SK-N-SH (cell line): ENCODE measurements at regions not wholly inside any gene's neighbourhood (a gene's known extent, or its start where the extent isn't known, plus 50 kb on each side); places are given as distances from the start of the nearest gene placed in this dataset.

ENCODE experiments used
- CTCF ChIA-PET: fragments of 300-600, 350-600 bp; formaldehyde crosslinking; extraction: SDS; loops from one replicate; lab custom pipeline; 2021; lab: Yijun Ruan, JAX
- POLR2A ChIA-PET: fragments of 350-600 bp; sonication (Branson Sonifier 250); formaldehyde crosslinking; extraction: SDS; loops from one replicate; lab custom pipeline; 2020; ENCODE audit warnings: antibody characterized with exemption, inconsistent platforms; lab: Yijun Ruan, JAX
- DNase-seq: peaks from one replicate; pipeline ENCODE4 v3.0.0; 2012
- H2AFZ ChIP-seq: fragments of 200-600 bp; sonication (generic); 2 replicates; pipeline ENCODE4 v1.8.1; 2016; ENCODE audit warnings: antibody characterized with exemption, mild to moderate bottlenecking, low read depth
- H3F3A ChIP-seq: fragments of 200-600 bp; sonication (generic); replicated peaks from 2 replicates; pipeline ENCODE3; 2016; ENCODE audit warnings: antibody characterized with exemption, mild to moderate bottlenecking; ENCODE audit not compliant: insufficient read depth
- H3K27ac ChIP-seq, 2 experiments: fragments of 200-500 bp in 1 of 2; fragments of 200-600 bp in 1 of 2; sonication (Bioruptor generic) in 1 of 2; sonication (generic), shearing (Covaris generic) in 1 of 2; 2 replicates each; pipeline versions ENCODE4 v1.5.1 to v1.6.1; 2014 to 2016; ENCODE audit warnings: low read depth in 2 of 2, inconsistent platforms in 1 of 2, low read length in 1 of 2, mild to moderate bottlenecking in 1 of 2, mixed read lengths in 1 of 2
- H3K27me3 ChIP-seq: fragments of 200-600 bp; sonication (generic), shearing (Covaris generic); 2 replicates; pipeline ENCODE4 v1.6.1; 2016; ENCODE audit warnings: mixed run types; ENCODE audit not compliant: insufficient read depth
- H3K36me3 ChIP-seq, 2 experiments: fragments of 200-500 bp in 1 of 2; fragments of 200-600 bp in 1 of 2; sonication (Bioruptor generic) in 1 of 2; sonication (generic) in 1 of 2; replicated peaks in 1 of 2; 2 replicates each; pipeline versions ENCODE3 to v1.5.1; 2014 to 2016; ENCODE audit warnings: low read length in 1 of 2, mild to moderate bottlenecking in 1 of 2; ENCODE audit not compliant: insufficient read depth in 2 of 2, control insufficient read depth in 1 of 2
- H3K4me1 ChIP-seq, 2 experiments: fragments of 200-500 bp in 1 of 2; fragments of 200-600 bp in 1 of 2; sonication (Bioruptor generic) in 1 of 2; sonication (generic), shearing (Covaris generic) in 1 of 2; 2 replicates each; pipeline versions ENCODE4 v1.5.1 to v1.6.1; 2014 to 2016; ENCODE audit warnings: low read depth in 1 of 2, low read length in 1 of 2, mixed run types in 1 of 2; ENCODE audit not compliant: insufficient read depth in 2 of 2, control insufficient read depth in 1 of 2
- H3K4me2 ChIP-seq: fragments of 200-600 bp; sonication (generic), shearing (Covaris generic); 2 replicates; pipeline ENCODE4 v1.6.1; 2017; ENCODE audit warnings: mixed run types
- H3K4me3 ChIP-seq, 2 experiments: fragments of 200-500 bp in 1 of 2; fragments of 200-600 bp in 1 of 2; sonication (Bioruptor generic) in 1 of 2; sonication (generic), shearing (Covaris generic) in 1 of 2; 2 replicates each; pipeline versions ENCODE4 v1.5.1 to v1.8.1; 2014 to 2016; ENCODE audit warnings: low read depth in 2 of 2, inconsistent platforms in 1 of 2, low read length in 1 of 2, mild to moderate bottlenecking in 1 of 2, mixed read lengths in 1 of 2, moderate library complexity in 1 of 2
- H3K79me2 ChIP-seq: fragments of 200-600 bp; sonication (generic); 2 replicates; pipeline ENCODE4 v1.8.1; 2017; ENCODE audit warnings: mild to moderate bottlenecking; ENCODE audit not compliant: insufficient read depth
- H3K9ac ChIP-seq: fragments of 200-600 bp; sonication (generic); 2 replicates; pipeline ENCODE4 v1.6.1; 2017; ENCODE audit warnings: mixed run types
- H3K9me2 ChIP-seq: fragments of 200-600 bp; sonication (generic); 2 replicates; pipeline ENCODE4 v1.6.1; 2017; ENCODE audit warnings: mixed run types
- H3K9me3 ChIP-seq: fragments of 200-600 bp; sonication (generic); 2 replicates; pipeline ENCODE4 v1.6.1; 2017; ENCODE audit warnings: mixed run types, mild to moderate bottlenecking, moderate library complexity
- H4K20me1 ChIP-seq: fragments of 200-600 bp; sonication (generic); 2 replicates; pipeline ENCODE4 v1.6.1; 2017; ENCODE audit warnings: mild to moderate bottlenecking, mixed run types; ENCODE audit not compliant: insufficient read depth
- ELF1 ChIP-seq: IDR thresholded peaks from 2 replicates; pipeline ENCODE4 v1.4.0; 2012
- EP300 ChIP-seq, 2 experiments: IDR thresholded peaks; 2 replicates each; pipeline versions ENCODE4 v1.4.0 to v1.6.1; 2012; ENCODE audit warnings: borderline replicate concordance in 1 of 2, low read depth in 1 of 2, low read length in 1 of 2
- FOXJ3 ChIP-seq: sonication (generic); formaldehyde crosslinking; IDR thresholded peaks from 2 replicates; pipeline ENCODE4 v1.5.1; 2020; ENCODE audit warnings: mild to moderate bottlenecking, missing genetic modification reagents
- GABPA ChIP-seq: IDR thresholded peaks from 2 replicates; pipeline ENCODE4 v1.4.0; 2012; ENCODE audit warnings: low read depth, mild to moderate bottlenecking
- GATA2 ChIP-seq: sonication (generic); formaldehyde crosslinking; IDR thresholded peaks from 2 replicates; pipeline ENCODE4 v1.5.0; 2020; ENCODE audit warnings: mild to moderate bottlenecking, missing genetic modification reagents
- MAX ChIP-seq: IDR thresholded peaks from 2 replicates; pipeline ENCODE4 v1.4.0; 2012; ENCODE audit warnings: low read depth
- MXI1 ChIP-seq: IDR thresholded peaks from 2 replicates; pipeline ENCODE4 v1.6.1; 2012; ENCODE audit warnings: mild to moderate bottlenecking, low read depth, low read length, improper control_type of control experiment
- RCOR1 ChIP-seq: fragments of 150-350 bp; IDR thresholded peaks from 2 replicates; pipeline ENCODE4 v1.6.1; 2017; ENCODE audit warnings: antibody characterized with exemption, low read length
- RFX5 ChIP-seq: IDR thresholded peaks from 2 replicates; pipeline ENCODE4 v1.6.1; 2012; ENCODE audit warnings: mild to moderate bottlenecking, improper control_type of control experiment, low read length
- USF2 ChIP-seq: fragments of 150-350 bp; IDR thresholded peaks from 2 replicates; pipeline ENCODE4 v1.6.1; 2017; ENCODE audit warnings: antibody characterized with exemption, low read length, low read depth, borderline replicate concordance
- ZBTB33 ChIP-seq: IDR thresholded peaks from 2 replicates; pipeline ENCODE4 v1.4.0; 2012; ENCODE audit warnings: low read depth, borderline replicate concordance
- TF ChIP-seq, protein P1 (sequence below): fragments of 200-600 bp; sonication (generic); IDR thresholded peaks from 2 replicates; pipeline ENCODE4 v1.6.1; 2017; ENCODE audit warnings: antibody characterized with exemption, mild to moderate bottlenecking, moderate library complexity

GRCh38 chr14:56724013-56724412, 86.3 kb downstream of the OTX2 start (continued):
- TF ChIP-seq ZBTB33 (no peak), GATA2 (CRISPR knock-in tag) (no peak), USF2 (no peak), EP300 (IDR thresholded peaks at IDR 0.05; ENCODE audit: borderline replicate concordance in 1 of 2, low read depth in 1 of 2, low read length in 1 of 2) (no peak), MXI1 (no peak), ELF1 (no peak)
- TF ChIP-seq, protein P1, sequence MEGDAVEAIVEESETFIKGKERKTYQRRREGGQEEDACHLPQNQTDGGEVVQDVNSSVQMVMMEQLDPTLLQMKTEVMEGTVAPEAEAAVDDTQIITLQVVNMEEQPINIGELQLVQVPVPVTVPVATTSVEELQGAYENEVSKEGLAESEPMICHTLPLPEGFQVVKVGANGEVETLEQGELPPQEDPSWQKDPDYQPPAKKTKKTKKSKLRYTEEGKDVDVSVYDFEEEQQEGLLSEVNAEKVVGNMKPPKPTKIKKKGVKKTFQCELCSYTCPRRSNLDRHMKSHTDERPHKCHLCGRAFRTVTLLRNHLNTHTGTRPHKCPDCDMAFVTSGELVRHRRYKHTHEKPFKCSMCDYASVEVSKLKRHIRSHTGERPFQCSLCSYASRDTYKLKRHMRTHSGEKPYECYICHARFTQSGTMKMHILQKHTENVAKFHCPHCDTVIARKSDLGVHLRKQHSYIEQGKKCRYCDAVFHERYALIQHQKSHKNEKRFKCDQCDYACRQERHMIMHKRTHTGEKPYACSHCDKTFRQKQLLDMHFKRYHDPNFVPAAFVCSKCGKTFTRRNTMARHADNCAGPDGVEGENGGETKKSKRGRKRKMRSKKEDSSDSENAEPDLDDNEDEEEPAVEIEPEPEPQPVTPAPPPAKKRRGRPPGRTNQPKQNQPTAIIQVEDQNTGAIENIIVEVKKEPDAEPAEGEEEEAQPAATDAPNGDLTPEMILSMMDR, result no peak
- TF ChIP-seq, all 33 proteins: peak for 0

- Histone ChIP-seq H3K9me3 (no peaks in the 10 kb centered on the region), H3K27me3 (peaks cover 5% of the 10 kb centered on the region), H3K36me3 (no peaks in the 10 kb centered on the region), H3K4me2 (no peak overlapping the region), H3K27ac (no peak overlapping the region), H3K9ac (no peak overlapping the region), H3K79me2 (no peaks in the 10 kb centered on the region), H3K4me1 (no peaks in the 10 kb centered on the region), H4K20me1 (no peaks in the 10 kb centered on the region)
- CTCF ChIA-PET, result interaction anchor here (1.1 kb wide), 1 partner anchor 10 kb away, joined by 3 read pairs; no protein-coding TSS in a partner anchor
- TF ChIP-seq RCOR1 (no peak), MAX (no peak), MXI1 (no peak), GABPA (no peak), RFX5 (no peak), ZBTB33 (no peak), FOXJ3 (CRISPR knock-in tag) (no peak)
- TF ChIP-seq, all 33 proteins: peak for 0
- Histone ChIP-seq H3K4me3 (no peak overlapping the region), H3F3A (no peaks in the 10 kb centered on the region), H3K9me2 (no peaks in the 10 kb centered on the region), H2AFZ (no peak overlapping the region)
- POLR2A ChIA-PET, result no interaction called here
- DNase-seq, result no peak
Measured at GRCh38 chr14:56723418-56723817, 86.9 kb downstream of the OTX2 start.
